K562 (cell line): ENCODE measurements at regions not wholly inside any gene's neighbourhood (a gene's known extent, or its start where the extent isn't known, plus 50 kb on each side); places are given as distances from the start of the nearest gene placed in this dataset.

Experiments
- ATAC-seq: fragments of 200-7000 bp; cut with Tn5 transposase; 3 replicates; pipeline ENCODE4 v1.9.1; 2020; ENCODE audit warnings: moderate library complexity
- BruUV-seq: library from RNA; stranded (reverse); fragments of 400-500 nt; replicated peaks from 2 replicates; lab custom pipeline; 2021; lab: Mats Ljungman, UMichigan
- CTCF ChIA-PET: fragments of 300-600 bp; formaldehyde crosslinking; extraction: SDS; loops from one replicate; lab custom pipeline; 2021; ENCODE audit warnings: low intra/inter-chr PET ratio; lab: Yijun Ruan, JAX
- POLR2A ChIA-PET: fragments of 300-600, 350-650 bp; sonication (Branson Sonifier 250); formaldehyde crosslinking; extraction: SDS; loops from one replicate; lab custom pipeline; 2021; ENCODE audit warnings: antibody characterized with exemption, inconsistent platforms; lab: Yijun Ruan, JAX
- DNase-seq, 4 experiments: peaks; one replicate each; pipeline versions ENCODE4 v3.0.0 to v3.0.0-alpha.2; 2011 to 2018; ENCODE audit warnings: low spot score in 3 of 4, mixed read lengths in 3 of 4; ENCODE audit errors: extremely low read depth in 1 of 4
- FAIRE-seq: peaks from 2 replicates; lab custom pipeline; 2011; peaks lifted over from hg19 to GRCh38; lab: Jason Lieb, UNC
- H2AFZ ChIP-seq: 2 replicates; pipeline ENCODE4 v1.6.0; 2011; ENCODE audit warnings: low read depth, low read length, control low read depth, inconsistent platforms
- H3K27ac ChIP-seq: fragments of 200-600 bp; 3 replicates; pipeline ENCODE4 v1.8.0; 2011; ENCODE audit warnings: low read depth, mild to moderate bottlenecking, control low read depth, inconsistent platforms, low read length, moderate library complexity, mixed read lengths; ENCODE audit errors: extremely low read depth
- H3K27me3 ChIP-seq, 2 experiments: fragments of 300-600 bp in 1 of 2; 2 replicates in 1 of 2; 3 replicates in 1 of 2; pipeline versions ENCODE4 v1.6.0 to v1.8.0; 2011; ENCODE audit warnings: inconsistent platforms in 2 of 2, low read length in 2 of 2, mild to moderate bottlenecking in 1 of 2, mixed read lengths in 1 of 2, moderate library complexity in 1 of 2; ENCODE audit not compliant: control insufficient read depth in 2 of 2, insufficient read depth in 2 of 2
- H3K36me3 ChIP-seq: fragments of 300-600 bp; 3 replicates; pipeline ENCODE4 v1.8.0; 2011; ENCODE audit warnings: mild to moderate bottlenecking, low read length, inconsistent platforms; ENCODE audit not compliant: control insufficient read depth, insufficient read depth
- H3K4me1 ChIP-seq, 2 experiments: fragments of 200-600 bp in 1 of 2; replicated peaks in 1 of 2; 2 replicates in 1 of 2; 3 replicates in 1 of 2; pipeline versions ENCODE4 v1.5.1 to v1.8.0; 2011; ENCODE audit warnings: inconsistent platforms in 2 of 2, low read length in 2 of 2, mild to moderate bottlenecking in 1 of 2, mixed read lengths in 1 of 2, moderate library complexity in 1 of 2; ENCODE audit not compliant: control insufficient read depth in 2 of 2, insufficient read depth in 2 of 2
- H3K4me2 ChIP-seq: 2 replicates; pipeline ENCODE4 v1.6.1; 2011; ENCODE audit warnings: low read length, control low read depth, inconsistent platforms, mixed read lengths; ENCODE audit not compliant: insufficient read depth
- H3K4me3 ChIP-seq: fragments of 200-600 bp; sonication (generic), shearing (Covaris generic); 2 replicates; pipeline ENCODE4 v1.5.1; 2016; ENCODE audit warnings: control low read depth, inconsistent platforms
- H3K79me2 ChIP-seq: fragments of 200-600 bp; 3 replicates; pipeline ENCODE4 v1.8.0; 2011; ENCODE audit warnings: low read length, inconsistent platforms; ENCODE audit not compliant: control insufficient read depth, insufficient read depth
- H3K9ac ChIP-seq, 2 experiments: 2 replicates each; pipeline versions ENCODE4 v1.6.0 to v1.6.1; 2011; ENCODE audit warnings: low read depth in 2 of 2, low read length in 2 of 2, control low read depth in 1 of 2, inconsistent platforms in 1 of 2, mild to moderate bottlenecking in 1 of 2, mixed read lengths in 1 of 2; ENCODE audit not compliant: insufficient read depth in 1 of 2
- H3K9me1 ChIP-seq: one replicate; pipeline ENCODE4 v1.6.0; 2011; ENCODE audit warnings: inconsistent platforms, mild to moderate bottlenecking, low read length, moderate library complexity; ENCODE audit not compliant: control insufficient read depth, insufficient read depth
- H3K9me3 ChIP-seq: replicated peaks from 2 replicates; pipeline ENCODE4 v1.5.1; 2011; ENCODE audit warnings: low read depth, low read length, inconsistent platforms; ENCODE audit not compliant: control insufficient read depth, insufficient read depth
- H4K20me1 ChIP-seq: replicated peaks from 2 replicates; pipeline ENCODE4 v1.6.1; 2011; ENCODE audit warnings: low read length, inconsistent platforms, mixed read lengths; ENCODE audit not compliant: control insufficient read depth, insufficient read depth
- BMI1 ChIP-seq: fragments of 150-350 bp; IDR thresholded peaks from 2 replicates; pipeline ENCODE4 v1.6.1; 2014; ENCODE audit warnings: low read length
- GTF2A2 ChIP-seq: IDR thresholded peaks from 2 replicates; pipeline ENCODE4 v1.6.1; 2016; ENCODE audit warnings: mild to moderate bottlenecking, missing genetic modification characterization, missing compliant biosample characterization
- GTF2B ChIP-seq: IDR thresholded peaks from 2 replicates; pipeline ENCODE4 v1.6.1; 2011; ENCODE audit not compliant: insufficient read length; ENCODE audit errors: extremely low read depth
- HDGF ChIP-seq: fragments of 450-650 bp; IDR thresholded peaks from 2 replicates; pipeline ENCODE4 v1.6.1; 2016
- HNRNPK ChIP-seq: fragments of 200-400 bp; formaldehyde crosslinking; IDR thresholded peaks from one replicate; pipeline ENCODE4 v1.6.1; 2018; ENCODE audit warnings: mild to moderate bottlenecking, low read depth, low read length; ENCODE audit not compliant: poor library complexity, severe bottlenecking
- NFYB ChIP-seq: IDR thresholded peaks from 2 replicates; pipeline ENCODE4 v1.6.1; 2011; ENCODE audit warnings: mild to moderate bottlenecking, moderate library complexity; ENCODE audit not compliant: insufficient read length; ENCODE audit errors: extremely low read depth
- SP2 ChIP-seq: IDR thresholded peaks from 2 replicates; pipeline ENCODE4 v1.6.1; 2011; ENCODE audit warnings: mild to moderate bottlenecking, low read depth, low read length, moderate library complexity; ENCODE audit not compliant: poor library complexity, severe bottlenecking; ENCODE audit errors: extremely low read depth
- SRSF7 ChIP-seq: fragments of 200-400 bp; formaldehyde crosslinking; optimal IDR thresholded peaks from 2 replicates; pipeline ENCODE3; 2017; ENCODE audit warnings: mild to moderate bottlenecking, low read depth, low read length
- TRIM28 ChIP-seq: fragments of 450-650 bp; IDR thresholded peaks from 2 replicates; pipeline ENCODE4 v1.6.1; 2017
- XRCC3 ChIP-seq: fragments of 450-650 bp; IDR thresholded peaks from 2 replicates; pipeline ENCODE4 v1.6.1; 2017; ENCODE audit warnings: mild to moderate bottlenecking, moderate library complexity
- ZBTB5 ChIP-seq: fragments of 450-650 bp; IDR thresholded peaks from 2 replicates; pipeline ENCODE4 v1.6.1; 2017; ENCODE audit warnings: antibody characterized with exemption
- ZKSCAN8 ChIP-seq: fragments of 200-800 bp; sonication (Bioruptor generic); IDR thresholded peaks from 2 replicates; pipeline ENCODE4 v1.6.1; 2016; ENCODE audit warnings: missing genetic modification characterization, missing compliant biosample characterization
- ZMIZ1 ChIP-seq, 2 experiments: fragments of 150-350 bp in 1 of 2; IDR thresholded peaks; 2 replicates each; pipeline ENCODE4 v1.6.1; 2012 to 2016; ENCODE audit warnings: low read depth in 2 of 2, low read length in 2 of 2, mild to moderate bottlenecking in 1 of 2, moderate library complexity in 1 of 2
- WGBS: fragments of 100-300 bp; shearing (Covaris generic); methylation state at CpG from one replicate; pipeline ENCODE4 v1.1.6; 2016; ENCODE audit warnings: low coverage, mixed read lengths; ENCODE audit not compliant: insufficient coverage; ENCODE audit errors: missing lambda C conversion rate; 5-methylcytosine and 5-hydroxymethylcytosine counted together
- in situ Hi-C: fragments of 300-500 bp; cut with MboI; formaldehyde crosslinking; loops from 4 replicates; pipeline ENCODE4 v1.15.0; 2018; ENCODE audit warnings: inconsistent platforms, mixed read lengths
- intact Hi-C: fragments of 100-400 bp; cut with micrococcal nuclease; formaldehyde crosslinking; loops from 2 replicates; pipeline ENCODE4 v1.14.2; 2022
- TF ChIP-seq, protein P1 (sequence below): fragments of 450-650 bp; conservative IDR thresholded peaks from 2 replicates; pipeline ENCODE4 v1.6.1; 2016; ENCODE audit warnings: missing genetic modification characterization, low read depth, mild to moderate bottlenecking, control low read depth, missing compliant biosample characterization

DNA sequence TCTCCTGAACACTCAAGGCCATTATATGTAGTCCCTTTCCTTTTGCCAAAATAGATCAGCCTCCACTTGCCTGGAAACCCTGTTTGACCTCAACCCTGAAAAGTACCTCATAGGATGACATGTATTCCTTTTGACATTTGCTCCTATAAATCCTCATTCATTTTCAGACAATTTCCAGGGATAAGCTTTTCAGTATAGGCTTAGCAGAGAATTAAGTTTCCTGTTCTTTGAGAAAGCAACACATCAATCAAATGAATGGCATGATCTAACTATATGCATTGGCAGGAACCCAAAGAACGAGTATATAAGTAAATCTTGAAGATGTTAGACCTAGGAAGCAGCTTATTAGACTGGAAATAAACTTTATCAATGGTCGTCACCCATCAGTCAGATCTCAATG lies 483.0 kb downstream of the CCDC85A start (continued):
- no peak for TF ChIP-seq ZBTB5

DNA sequence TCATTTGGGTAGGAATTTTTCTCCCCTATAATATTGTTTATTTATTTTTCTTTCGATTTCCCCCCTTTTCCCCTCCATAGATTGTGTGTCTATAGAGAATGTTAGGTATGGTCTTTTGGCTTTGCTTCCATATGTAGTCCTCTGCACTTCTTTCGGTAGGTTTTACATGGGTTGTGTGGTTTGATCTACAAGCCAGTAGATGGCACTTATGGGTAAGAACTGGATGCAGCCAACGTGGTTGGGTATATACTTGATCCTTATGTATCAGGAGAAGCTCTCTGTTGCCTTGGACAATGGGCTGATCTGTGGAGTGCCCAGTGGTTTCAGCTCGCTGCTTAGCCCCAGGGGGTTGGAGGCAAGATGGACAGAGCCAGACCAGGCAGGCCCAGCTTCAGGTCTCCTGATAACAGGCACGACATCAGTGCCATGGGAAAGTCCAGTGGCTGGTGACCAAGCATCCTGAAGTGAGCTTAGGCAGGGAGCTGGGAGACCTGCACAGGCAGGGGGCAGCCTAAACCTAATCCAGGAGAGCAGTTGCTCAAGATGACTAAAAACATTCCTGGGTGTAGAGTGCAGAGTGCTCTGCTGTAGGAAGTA lies 488.3 kb downstream of the CCDC85A start:
- in situ Hi-C loops (no loop called here), intact Hi-C loops (no loop called here)
- Histone ChIP-seq H3K4me3 (no peak overlapping the region), H3K36me3 (no peaks in the 10 kb centered on the region), H3K27ac (no peak overlapping the region), H3K9me1 (no peaks in the 10 kb centered on the region), H4K20me1 (no peaks in the 10 kb centered on the region), H3K9me3 (no peaks in the 10 kb centered on the region), H2AFZ (no peak overlapping the region), H3K4me1 (no peaks in the 10 kb centered on the region), H3K4me2 (no peak overlapping the region), H3K79me2 (no peaks in the 10 kb centered on the region), H3K9ac (no peak overlapping the region), H3K27me3 (no peaks in the 10 kb centered on the region)
- DNase-seq (no peak), FAIRE-seq (no peak), ATAC-seq (no peak)
- BruUV-seq: no TSS peak
- ChIA-PET POLR2A (no interaction called here), CTCF (no interaction called here)
- no peak for TF ChIP-seq GTF2A2 (tag)
- TF ChIP-seq GTF2B: no peak
- no peak for TF ChIP-seq ZMIZ1 (IDR thresholded peaks at IDR 0.05; ENCODE audit: low read depth in 2 of 2, low read length in 2 of 2)
- no peak for TF ChIP-seq SRSF7
- no peak for TF ChIP-seq BMI1
- TF ChIP-seq HDGF: no peak
- TF ChIP-seq, protein P1, sequence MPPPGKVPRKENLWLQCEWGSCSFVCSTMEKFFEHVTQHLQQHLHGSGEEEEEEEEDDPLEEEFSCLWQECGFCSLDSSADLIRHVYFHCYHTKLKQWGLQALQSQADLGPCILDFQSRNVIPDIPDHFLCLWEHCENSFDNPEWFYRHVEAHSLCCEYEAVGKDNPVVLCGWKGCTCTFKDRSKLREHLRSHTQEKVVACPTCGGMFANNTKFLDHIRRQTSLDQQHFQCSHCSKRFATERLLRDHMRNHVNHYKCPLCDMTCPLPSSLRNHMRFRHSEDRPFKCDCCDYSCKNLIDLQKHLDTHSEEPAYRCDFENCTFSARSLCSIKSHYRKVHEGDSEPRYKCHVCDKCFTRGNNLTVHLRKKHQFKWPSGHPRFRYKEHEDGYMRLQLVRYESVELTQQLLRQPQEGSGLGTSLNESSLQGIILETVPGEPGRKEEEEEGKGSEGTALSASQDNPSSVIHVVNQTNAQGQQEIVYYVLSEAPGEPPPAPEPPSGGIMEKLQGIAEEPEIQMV: no peak
- TF ChIP-seq ZKSCAN8: no peak
- no peak for TF ChIP-seq XRCC3
- no peak for TF ChIP-seq NFYB
- no peak for TF ChIP-seq TRIM28
- no peak for TF ChIP-seq HNRNPK
- TF ChIP-seq SP2: no peak
- WGBS: 0% methylated on average over 5 of the region's 5 CpGs
